ENCODE measurements at regions not wholly inside any gene's neighbourhood (a gene's known extent, or its start where the extent isn't known, plus 50 kb on each side); places are given as distances from the start of the nearest gene placed in this dataset.
"Not testable (repeated sequence)": the region's sequence is repeated elsewhere in the genome, so short reads cannot be mapped to it uniquely, and the experiment has no call there.

GRCh38 chr1:100597061-100597741 is 59.3 kb downstream of the GPR88 start:
- DNase-seq = peak; percentile 67

GRCh38 chr1:100597784-100598183 is 59.8 kb downstream of the GPR88 start:
- no peak for DNase-seq

- DNase-seq = not testable (repeated sequence)
These were observed 62.4 kb downstream of the GPR88 start for GRCh38 chr1:100600377-100600776.

GRCh38 chr1:100602028-100602427 is 64.1 kb downstream of the GPR88 start:
- DNase-seq = not testable (repeated sequence)

- no peak for DNase-seq
These were observed 66.4 kb downstream of the GPR88 start for GRCh38 chr1:100604372-100604771.

- DNase-seq = no peak
These were observed 68.5 kb downstream of the GPR88 start for GRCh38 chr1:100606438-100606837.

- DNase-seq = no peak
These were observed 69.8 kb downstream of the GPR88 start for GRCh38 chr1:100607628-100608240.

- no peak for DNase-seq
These were observed 71.9 kb downstream of the GPR88 start for GRCh38 chr1:100609849-100610248.

- no peak for DNase-seq
These were observed 73.1 kb downstream of the GPR88 start for GRCh38 chr1:100611086-100611485.

GRCh38 chr1:100612540-100612939 is 74.6 kb downstream of the GPR88 start:
- DNase-seq = no peak

GRCh38 chr1:100613817-100614559 is 76.0 kb downstream of the GPR88 start:
- no peak for DNase-seq

GRCh38 chr1:100614570-100614969 is 76.6 kb downstream of the GPR88 start:
- DNase-seq = no peak

- no peak for DNase-seq
These were observed 77.7 kb downstream of the GPR88 start for GRCh38 chr1:100615686-100616085.

- DNase-seq = no peak
These were observed 78.2 kb downstream of the GPR88 start for GRCh38 chr1:100616121-100616621.

- DNase-seq = peak; percentile 74
These were observed 84.1 kb downstream of the GPR88 start for GRCh38 chr1:100622037-100622436.

- no peak for DNase-seq
These were observed 84.6 kb downstream of the GPR88 start for GRCh38 chr1:100622506-100622905.

GRCh38 chr1:100622966-100623762 is 85.2 kb downstream of the GPR88 start:
- DNase-seq = no peak

GRCh38 chr1:100624886-100625610 is 87.1 kb downstream of the GPR88 start:
- DNase-seq = no peak

GRCh38 chr1:100626397-100626796 is 88.5 kb downstream of the GPR88 start:
- no peak for DNase-seq

GRCh38 chr1:100627054-100627716 is 89.2 kb downstream of the GPR88 start:
- DNase-seq = no peak

- DNase-seq = no peak
These were observed 90.0 kb downstream of the GPR88 start for GRCh38 chr1:100627936-100628335.

- DNase-seq = no peak
These were observed 90.7 kb downstream of the GPR88 start for GRCh38 chr1:100628631-100629081.
